PC-9 (cell line): ENCODE measurements at regions not wholly inside any gene's neighbourhood (a gene's known extent, or its start where the extent isn't known, plus 50 kb on each side); places are given as distances from the start of the nearest gene placed in this dataset.

Experiments
- BruUV-seq: library from RNA; stranded (reverse); fragments of 400-500 nt; replicated peaks from 2 replicates; lab custom pipeline; 2021; lab: Mats Ljungman, UMichigan
- CTCF ChIA-PET: fragments of 300-600 bp; sonication (Branson Sonifier 250); formaldehyde crosslinking; loops from one replicate; lab custom pipeline; 2022; ENCODE audit warnings: antibody characterized with exemption; lab: Charles Lee
- POLR2A ChIA-PET: fragments of 300-600 bp; sonication (Branson Sonifier 250); formaldehyde crosslinking; loops from one replicate; lab custom pipeline; 2022; ENCODE audit warnings: antibody characterized with exemption; ENCODE audit not compliant: unreplicated experiment; lab: Charles Lee
- DNase-seq, 2 experiments: peaks; one replicate each; pipeline versions ENCODE4 v3.0.0 to v3.0.0-alpha.2; 2015 to 2022; ENCODE audit warnings: mixed read lengths in 1 of 2
- H2AFZ ChIP-seq: fragments of 200-600 bp; sonication (generic); 2 replicates; pipeline ENCODE4 v1.8.1; 2017; ENCODE audit warnings: antibody characterized with exemption
- H3F3A ChIP-seq: fragments of 200-600 bp; sonication (generic); 2 replicates; pipeline ENCODE4 v1.8.1; 2017; ENCODE audit warnings: antibody characterized with exemption, mild to moderate bottlenecking, low read depth; ENCODE audit not compliant: insufficient read depth
- H3K27ac ChIP-seq: fragments of 200-600 bp; sonication (generic); 2 replicates; pipeline ENCODE4 v1.6.1; 2016; ENCODE audit warnings: mixed run types
- H3K27me3 ChIP-seq: fragments of 200-600 bp; sonication (generic); 2 replicates; pipeline ENCODE4 v1.6.1; 2016; ENCODE audit warnings: low read depth, mixed run types; ENCODE audit not compliant: insufficient read depth
- H3K36me3 ChIP-seq: fragments of 200-600 bp; sonication (generic); 2 replicates; pipeline ENCODE4 v1.6.1; 2016; ENCODE audit warnings: low read depth, mixed run types
- H3K4me1 ChIP-seq: fragments of 200-600 bp; sonication (generic); replicated peaks from 2 replicates; pipeline ENCODE4 v1.6.1; 2016; ENCODE audit warnings: mixed run types; ENCODE audit not compliant: insufficient read depth
- H3K4me2 ChIP-seq: fragments of 200-600 bp; sonication (generic); 2 replicates; pipeline ENCODE4 v1.6.1; 2017; ENCODE audit warnings: mixed run types
- H3K4me3 ChIP-seq: fragments of 200-600 bp; sonication (generic); 2 replicates; pipeline ENCODE4 v1.6.1; 2016; ENCODE audit warnings: mixed run types
- H3K79me2 ChIP-seq: fragments of 200-600 bp; sonication (generic); 2 replicates; pipeline ENCODE4 v1.6.1; 2017; ENCODE audit warnings: low read depth, mixed run types
- H3K9me2 ChIP-seq: fragments of 200-600 bp; sonication (generic); 2 replicates; pipeline ENCODE4 v1.8.1; 2017; ENCODE audit warnings: mild to moderate bottlenecking; ENCODE audit not compliant: insufficient read depth
- H3K9me3 ChIP-seq: fragments of 200-600 bp; sonication (generic); 2 replicates; pipeline ENCODE4 v1.8.1; 2016; ENCODE audit warnings: low read depth; ENCODE audit not compliant: insufficient read depth
- H4K20me1 ChIP-seq: fragments of 200-600 bp; sonication (generic); 2 replicates; pipeline ENCODE4 v1.8.1; 2017; ENCODE audit not compliant: insufficient read depth
- CTCF ChIP-seq: fragments of 200-600 bp; sonication (generic); conservative IDR thresholded peaks from 2 replicates; pipeline ENCODE4 v1.6.1; 2017; ENCODE audit warnings: mixed run types, antibody characterized with exemption, mild to moderate bottlenecking, moderate library complexity
- EZH2 ChIP-seq: fragments of 200-600 bp; sonication (generic); IDR thresholded peaks from 2 replicates; pipeline ENCODE4 v1.8.0; 2017; ENCODE audit warnings: antibody characterized with exemption, low read depth
- intact Hi-C: fragments of 100-400 bp; cut with micrococcal nuclease; formaldehyde crosslinking; loops from one replicate; pipeline ENCODE4 v1.10.0; 2022; ENCODE audit not compliant: unreplicated experiment

GRCh38 chr4:32962100-32962499 lies 2241.9 kb downstream of the PCDH7 start:
- H3K36me3 ChIP-seq: no peaks in the 10 kb centered on the region
- no peak overlapping the region for H3K4me3 ChIP-seq
- no peaks in the 10 kb centered on the region for H3K4me1 ChIP-seq
- no peaks in the 10 kb centered on the region for H4K20me1 ChIP-seq
- intact Hi-C loops: no loop called here
- no peak overlapping the region for H3K4me2 ChIP-seq
- no peak for DNase-seq
- H3K79me2 ChIP-seq: no peaks in the 10 kb centered on the region
- CTCF ChIA-PET: no interaction called here
- POLR2A ChIA-PET: no interaction called here
- TF ChIP-seq CTCF (no peak), EZH2 (no peak)
- no peaks in the 10 kb centered on the region for H3K27me3 ChIP-seq
- no peak overlapping the region for H3K27ac ChIP-seq
- H2AFZ ChIP-seq: no peak overlapping the region
- no peaks in the 10 kb centered on the region for H3F3A ChIP-seq
- BruUV-seq: no TSS peak
- no peaks in the 10 kb centered on the region for H3K9me2 ChIP-seq
- H3K9me3 ChIP-seq: no peaks in the 10 kb centered on the region

GRCh38 chr4:32985256-32985655 lies 2265.1 kb downstream of the PCDH7 start:
- no peak overlapping the region for H2AFZ ChIP-seq
- intact Hi-C loops: no loop called here
- POLR2A ChIA-PET: no interaction called here
- no peaks in the 10 kb centered on the region for H3K36me3 ChIP-seq
- H3K4me3 ChIP-seq: no peak overlapping the region
- no peaks in the 10 kb centered on the region for H3K9me3 ChIP-seq
- no peaks in the 10 kb centered on the region for H3K79me2 ChIP-seq
- no peaks in the 10 kb centered on the region for H4K20me1 ChIP-seq
- no peak overlapping the region for H3K4me2 ChIP-seq
- DNase-seq: no peak
- CTCF ChIA-PET: no interaction called here
- no peaks in the 10 kb centered on the region for H3K9me2 ChIP-seq
- H3K27ac ChIP-seq: no peak overlapping the region
- no peak for TF ChIP-seq CTCF
- TF ChIP-seq EZH2: no peak
- no peaks in the 10 kb centered on the region for H3F3A ChIP-seq
- no peaks in the 10 kb centered on the region for H3K27me3 ChIP-seq
- no TSS peak for BruUV-seq
- no peaks in the 10 kb centered on the region for H3K4me1 ChIP-seq

- no peaks in the 10 kb centered on the region for H3K36me3 ChIP-seq
- ChIA-PET CTCF (no interaction called here), POLR2A (no interaction called here)
- BruUV-seq: no TSS peak
- no peaks in the 10 kb centered on the region for H3K9me3 ChIP-seq
- H3K4me1 ChIP-seq: no peaks in the 10 kb centered on the region
- no peak overlapping the region for H2AFZ ChIP-seq
- no peak for DNase-seq
- intact Hi-C loops: no loop called here
- H4K20me1 ChIP-seq: no peaks in the 10 kb centered on the region
- no peaks in the 10 kb centered on the region for H3K79me2 ChIP-seq
- no peaks in the 10 kb centered on the region for H3K27me3 ChIP-seq
- H3K4me2 ChIP-seq: no peak overlapping the region
- no peaks in the 10 kb centered on the region for H3F3A ChIP-seq
- H3K4me3 ChIP-seq: no peak overlapping the region
- TF ChIP-seq CTCF (no peak), EZH2 (no peak)
- H3K27ac ChIP-seq: no peak overlapping the region
- no peaks in the 10 kb centered on the region for H3K9me2 ChIP-seq
Measured at GRCh38 chr4:32986236-32986635, 2266.1 kb downstream of the PCDH7 start.
